ENCODE measurements at regions not wholly inside any gene's neighbourhood (a gene's known extent, or its start where the extent isn't known, plus 50 kb on each side); places are given as distances from the start of the nearest gene placed in this dataset.
A peak's percentile ranks its signal among the peaks of the same experiment; 100 is the strongest.
"Not testable (repeated sequence)": the region's sequence is repeated elsewhere in the genome, so short reads cannot be mapped to it uniquely, and the experiment has no call there.

DNA sequence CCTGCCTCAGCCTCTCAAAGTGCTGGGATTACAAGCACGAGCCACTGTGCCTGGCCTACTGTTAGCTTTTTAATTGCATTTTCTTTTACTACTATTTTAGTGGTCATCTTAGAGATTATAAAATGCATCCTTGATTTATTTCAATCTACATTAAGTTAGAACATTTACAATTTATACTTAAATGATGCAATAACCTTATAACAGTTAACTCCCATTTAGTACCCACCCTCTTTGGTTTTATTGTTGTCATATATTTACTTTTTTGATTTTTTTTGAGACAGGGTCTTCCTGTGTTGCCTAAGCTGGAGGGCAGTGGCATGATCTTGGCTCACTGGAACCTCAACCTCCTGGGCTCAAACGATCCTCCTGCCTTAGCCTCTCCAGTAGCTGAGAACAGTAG, 77.3 kb downstream of the PPCDC start:
- DNase-seq (ENCODE audit: low read depth in 2 of 3, low spot score in 2 of 3), result no peak

DNA sequence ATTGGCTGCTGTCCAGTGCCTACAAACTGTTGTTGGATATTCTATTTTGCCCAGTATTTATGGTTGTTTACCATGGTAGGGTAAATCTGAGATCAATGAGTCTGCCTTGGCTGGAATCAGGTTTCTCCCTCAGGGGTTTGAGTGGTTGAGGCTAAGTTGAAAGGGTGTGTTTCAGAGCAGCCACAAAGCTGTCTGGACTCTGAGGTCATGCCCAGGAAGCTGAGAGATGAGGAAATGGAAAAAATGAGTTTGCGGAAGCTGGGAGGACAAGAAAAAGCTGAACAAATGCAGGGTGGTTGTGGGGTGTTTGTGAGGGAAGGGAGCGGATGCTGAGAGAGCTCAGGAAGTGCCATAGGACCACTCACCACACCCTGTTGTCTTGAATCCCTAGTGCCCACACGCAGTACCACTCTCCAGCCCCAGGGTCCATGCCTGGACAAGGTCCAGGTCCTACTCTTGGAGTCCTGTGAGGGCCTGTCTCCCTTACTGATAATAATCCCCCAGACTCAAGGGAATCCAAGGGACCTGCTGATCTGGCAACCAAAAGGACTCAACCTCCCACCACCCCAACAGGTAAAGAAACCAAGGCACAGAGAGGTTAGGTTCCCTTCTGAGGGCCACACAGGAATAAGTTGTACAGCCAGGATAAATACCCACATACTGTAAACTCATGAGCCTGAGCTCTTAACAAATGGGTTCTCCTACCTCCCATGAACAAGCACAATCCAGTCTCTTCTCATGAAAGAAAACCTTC, 81.6 kb downstream of the PPCDC start:
- DNase-seq (ENCODE audit: low read depth in 2 of 3, low spot score in 2 of 3), result peak in 2 of 3 donors; percentile 87 to 96

DNA sequence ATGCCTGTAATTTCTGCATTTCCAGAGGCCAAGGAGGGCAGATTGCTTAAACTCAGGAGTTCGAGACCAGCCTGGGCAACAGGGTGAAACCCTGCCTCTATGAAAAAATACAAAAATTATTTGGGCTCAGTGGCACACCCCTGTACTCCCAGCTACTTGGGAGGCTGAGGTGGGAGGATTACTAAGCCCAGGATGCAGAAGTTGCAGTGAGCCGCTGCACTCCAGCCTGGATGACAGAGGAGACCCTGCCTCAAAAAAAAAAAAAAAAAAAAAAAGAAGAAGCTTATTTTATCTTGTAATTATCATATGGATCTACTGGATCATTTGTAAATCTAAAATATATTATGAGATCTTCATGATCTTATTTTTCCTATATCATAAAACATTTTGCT, 84.1 kb downstream of the PPCDC start:
- no peak for DNase-seq (ENCODE audit: low read depth in 2 of 3, low spot score in 2 of 3)

- DNase-seq (ENCODE audit: low read depth in 2 of 3, low spot score in 2 of 3), result peak in 2 of 3 donors; percentile 95 to 97
These were observed 84.8 kb downstream of the PPCDC start for GRCh38 chr15:75107908-75108838.

DNA sequence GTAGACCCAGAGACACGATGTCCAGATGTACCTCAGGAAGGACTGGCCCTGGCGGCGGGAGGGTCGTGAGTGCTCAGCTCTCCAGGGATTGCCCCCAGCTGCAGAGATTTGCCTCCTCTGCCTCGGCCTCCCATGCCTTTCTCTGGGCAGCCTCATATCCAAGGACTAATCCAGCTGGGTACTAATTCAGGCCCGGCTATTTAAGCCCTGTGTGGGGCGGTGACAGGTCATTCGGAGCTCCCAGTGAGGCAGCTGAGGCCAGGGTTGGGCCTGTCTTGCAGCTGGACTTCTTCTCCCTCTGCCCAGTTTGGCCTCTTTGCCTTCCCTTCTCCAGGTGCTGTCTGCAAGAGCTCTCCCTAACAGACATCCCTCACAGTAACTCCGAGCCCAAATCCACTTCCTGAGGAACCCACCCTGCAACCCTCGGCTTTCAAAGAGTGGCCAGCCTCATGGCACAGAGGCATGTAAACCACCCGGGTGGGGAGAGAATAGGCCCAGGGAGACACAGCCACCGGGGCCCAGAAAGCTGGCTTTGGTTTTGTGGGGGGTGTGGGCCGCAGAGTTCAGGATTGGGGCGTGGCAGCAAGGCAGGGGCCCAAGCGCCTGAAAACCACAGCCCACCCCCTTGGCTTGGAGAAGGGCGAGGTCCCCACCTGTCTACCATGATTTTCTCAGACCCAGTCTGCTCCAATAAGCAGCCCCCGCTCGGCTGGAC, 85.8 kb downstream of the PPCDC start:
- peak in 2 of 3 donors; percentile 44 to 48 for DNase-seq (ENCODE audit: low read depth in 2 of 3, low spot score in 2 of 3)

DNA sequence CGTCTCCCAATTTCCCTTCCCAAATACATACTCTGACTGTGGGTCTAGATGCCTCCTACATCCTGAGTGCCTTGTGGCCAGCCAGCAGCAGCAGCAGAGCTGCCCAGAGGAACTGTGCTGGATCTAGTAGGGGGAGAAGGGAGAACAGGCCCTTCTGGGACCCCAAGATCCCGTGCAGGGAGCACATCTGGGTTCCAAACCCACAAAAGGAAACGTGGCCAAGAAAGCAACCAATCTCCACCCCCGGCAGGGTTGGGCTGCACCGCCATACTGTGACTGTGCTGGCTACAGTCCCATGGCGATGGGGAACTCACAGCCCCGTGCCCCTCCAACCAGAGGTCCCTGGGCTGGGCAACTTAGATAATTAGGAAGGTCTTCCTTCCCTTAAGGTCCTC, 86.3 kb downstream of the PPCDC start:
- DNase-seq (ENCODE audit: low read depth in 2 of 3, low spot score in 2 of 3), result peak in 2 of 3 donors; percentile 71 to 89

GRCh38 chr15:75112278-75112847, 89.0 kb downstream of the PPCDC start:
- DNase-seq (ENCODE audit: low read depth in 2 of 3, low spot score in 2 of 3), result no peak

DNA sequence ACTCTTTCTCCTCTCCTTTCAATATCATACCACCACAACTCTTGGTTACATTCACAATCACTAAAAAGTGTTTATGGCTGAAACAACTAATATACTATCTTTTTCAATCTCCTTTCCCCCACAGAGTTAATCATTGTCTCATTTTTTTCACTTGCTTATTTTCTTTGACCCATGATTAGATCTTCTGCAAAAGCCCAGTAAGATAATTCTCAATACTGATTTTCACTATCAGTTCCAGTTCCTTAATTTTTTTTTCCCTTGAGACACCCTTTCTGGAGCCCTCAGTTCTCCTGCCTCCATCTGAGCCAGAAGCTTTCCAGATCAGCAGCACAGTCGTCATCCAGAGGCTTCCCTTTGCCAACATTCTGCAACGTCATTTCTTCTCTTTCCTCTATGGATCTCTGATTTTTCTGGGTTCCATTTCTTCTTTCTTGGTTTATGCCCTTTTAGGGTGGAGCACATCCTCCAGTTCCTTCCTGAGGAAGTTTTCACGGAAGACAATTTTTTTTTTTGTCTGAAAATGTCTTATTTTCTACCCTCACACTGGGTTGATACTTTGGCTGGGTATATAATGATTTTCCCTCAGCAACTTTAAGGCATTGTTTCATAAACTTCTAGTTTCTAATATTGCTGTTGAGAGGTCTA, 88.7 kb upstream of the C15orf39 start:
- DNase-seq (ENCODE audit: low read depth in 2 of 3, low spot score in 2 of 3), result no peak

DNA sequence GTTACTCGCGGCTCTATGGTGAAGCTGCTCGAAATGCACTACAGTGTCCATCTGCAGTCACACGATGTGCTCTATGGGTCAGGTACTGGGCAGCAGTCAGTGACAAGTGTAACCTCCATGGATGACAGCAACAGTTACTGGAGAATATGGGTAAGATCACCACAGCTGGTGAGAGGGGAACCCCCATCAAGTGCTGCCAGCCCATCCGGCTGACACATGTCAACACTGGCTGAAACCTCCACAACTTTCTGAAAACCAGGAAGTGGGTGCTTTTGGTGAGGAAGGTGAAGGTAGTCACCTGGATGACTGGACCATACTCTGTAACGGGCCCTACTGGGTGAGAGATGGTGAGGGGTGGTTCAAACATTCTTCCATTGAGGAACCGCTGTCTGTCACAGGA, 87.4 kb upstream of the C15orf39 start:
- DNase-seq (ENCODE audit: low read depth in 2 of 3, low spot score in 2 of 3), result peak in 1 of 3 donors; percentile 29

DNA sequence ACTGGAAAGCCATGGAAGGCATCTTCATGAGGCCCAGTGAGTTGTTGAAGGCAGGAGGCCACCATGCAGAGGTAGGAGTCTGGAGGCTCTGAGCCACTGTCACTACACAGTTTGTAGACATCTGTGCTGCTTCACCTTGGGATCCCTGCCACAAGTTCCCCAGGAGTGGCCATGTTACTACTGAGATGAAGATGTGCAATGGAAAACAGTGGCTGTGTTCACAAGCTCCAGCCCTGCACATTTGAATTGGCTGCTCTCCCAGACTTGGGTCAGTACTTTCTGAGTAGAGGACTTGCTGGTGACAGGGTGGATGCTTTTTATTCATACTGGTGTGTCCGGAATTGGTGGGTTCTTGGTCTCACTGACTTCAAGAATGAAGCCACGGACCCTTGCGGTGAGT, 86.9 kb upstream of the C15orf39 start:
- no peak for DNase-seq (ENCODE audit: low read depth in 2 of 3, low spot score in 2 of 3)

GRCh38 chr15:75115411-75115913, 86.2 kb upstream of the C15orf39 start:
- DNase-seq (ENCODE audit: low read depth in 2 of 3, low spot score in 2 of 3), result not testable (repeated sequence)

DNA sequence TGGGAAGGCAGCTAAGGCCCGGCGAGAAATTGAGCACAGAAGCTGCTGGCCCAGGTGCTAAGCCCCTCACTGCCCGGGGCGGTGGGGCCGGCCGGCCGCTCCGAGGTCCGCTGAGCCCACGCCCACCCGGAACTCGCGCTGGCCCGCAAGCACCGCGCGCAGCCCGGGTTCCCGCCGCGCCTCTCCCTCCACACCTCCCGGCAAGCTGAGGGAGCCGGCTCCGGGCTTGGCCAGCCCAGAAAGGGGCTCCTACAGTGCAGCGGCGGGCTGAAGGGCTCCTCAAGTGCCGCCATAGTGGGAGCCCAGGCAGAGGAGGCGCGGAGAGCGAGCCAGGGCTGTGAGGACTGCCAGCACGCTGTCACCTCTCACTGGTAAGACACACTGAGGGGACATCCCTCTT, 85.5 kb upstream of the C15orf39 start:
- DNase-seq (ENCODE audit: low read depth in 2 of 3, low spot score in 2 of 3), result not testable (repeated sequence)

DNA sequence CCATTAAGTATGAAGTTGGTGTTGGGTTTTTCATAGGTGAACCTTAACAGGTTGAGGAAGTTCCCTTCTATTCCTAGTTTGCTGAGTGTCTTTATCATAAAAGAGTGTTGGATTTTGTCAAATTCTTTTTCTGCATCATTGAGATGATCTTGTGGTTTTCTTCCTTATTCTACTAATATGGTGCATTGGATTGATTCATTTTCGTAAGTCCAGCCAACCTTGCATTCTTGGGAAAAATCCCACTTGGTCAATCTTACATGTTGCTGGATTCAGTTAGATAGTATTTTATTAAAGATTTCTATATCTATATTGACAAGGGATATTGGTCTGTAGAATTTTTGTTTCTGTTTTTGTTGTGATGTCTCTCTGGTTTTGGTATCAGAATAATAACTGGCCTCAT, 83.7 kb upstream of the C15orf39 start:
- DNase-seq (ENCODE audit: low read depth in 2 of 3, low spot score in 2 of 3), result no peak

GRCh38 chr15:75119312-75119711, 82.4 kb upstream of the C15orf39 start:
- DNase-seq (ENCODE audit: low read depth in 2 of 3, low spot score in 2 of 3), result not testable (repeated sequence)

DNA sequence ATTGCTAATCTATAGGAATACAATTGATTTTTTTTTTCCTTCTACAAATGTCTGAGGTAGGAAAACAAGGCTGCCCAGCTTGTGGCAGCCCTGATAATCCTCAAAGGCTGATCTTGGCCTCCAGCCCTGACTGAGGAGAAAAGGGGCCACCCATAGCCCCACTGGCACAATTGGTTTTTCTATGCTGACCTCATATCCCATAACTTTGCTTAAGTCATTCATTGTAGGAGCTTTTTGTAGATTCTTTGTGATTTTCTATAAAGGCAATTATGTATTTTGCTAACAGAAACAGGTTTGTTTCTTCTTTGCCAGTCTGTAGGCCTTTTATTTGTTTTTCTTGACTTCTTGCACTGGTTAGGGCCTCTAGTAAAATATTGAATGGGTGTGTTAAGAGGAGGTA, 80.2 kb upstream of the C15orf39 start:
- DNase-seq (ENCODE audit: low read depth in 2 of 3, low spot score in 2 of 3), result no peak

DNA sequence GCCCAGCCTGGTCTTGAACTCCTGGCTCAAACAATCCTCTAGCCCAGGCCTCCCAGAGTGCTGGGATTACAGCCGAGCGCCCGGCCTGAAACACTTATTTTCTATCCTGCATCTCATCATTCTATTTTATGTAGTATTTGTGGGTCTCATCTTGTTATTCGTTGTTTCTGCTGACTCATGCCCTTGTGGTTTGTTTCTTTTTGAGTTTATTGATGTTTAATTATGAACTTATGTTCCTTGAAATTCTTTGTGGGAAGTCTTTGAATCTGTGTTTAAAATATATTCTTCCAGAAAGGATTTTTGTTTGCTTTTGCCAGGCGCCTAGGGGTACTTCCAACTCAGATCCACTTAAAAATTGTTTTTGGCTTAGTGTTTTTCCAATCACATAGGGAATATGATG, 78.3 kb upstream of the C15orf39 start:
- peak in 2 of 3 donors; percentile 46 to 72 for DNase-seq (ENCODE audit: low read depth in 2 of 3, low spot score in 2 of 3)

GRCh38 chr15:75124278-75124677, 77.4 kb upstream of the C15orf39 start:
- not testable (repeated sequence) for DNase-seq (ENCODE audit: low read depth in 2 of 3, low spot score in 2 of 3)

GRCh38 chr15:75125935-75126334, 75.7 kb upstream of the C15orf39 start:
- no peak for DNase-seq (ENCODE audit: low read depth in 2 of 3, low spot score in 2 of 3)

- DNase-seq (ENCODE audit: low read depth in 2 of 3, low spot score in 2 of 3), result no peak
These were observed 74.7 kb upstream of the C15orf39 start for GRCh38 chr15:75126864-75127580.
